Kidney epithelial cell (primary cell): ENCODE measurements at regions not wholly inside any gene's neighbourhood (a gene's known extent, or its start where the extent isn't known, plus 50 kb on each side); places are given as distances from the start of the nearest gene placed in this dataset.

Experiments used
- DNase-seq: peaks from one replicate; pipeline ENCODE4 v3.0.0-alpha.2; 2010; ENCODE audit warnings: low read depth
- H3K27me3 ChIP-seq: 2 replicates; pipeline ENCODE4 v1.6.0; 2011; ENCODE audit warnings: low read length; ENCODE audit not compliant: control insufficient read depth, insufficient read depth
- H3K36me3 ChIP-seq: 2 replicates; pipeline ENCODE4 v1.5.1; 2011; ENCODE audit warnings: low read length; ENCODE audit not compliant: control insufficient read depth, insufficient read depth
- H3K4me3 ChIP-seq: 2 replicates; pipeline ENCODE4 v1.5.1; 2011; ENCODE audit warnings: low read depth, mild to moderate bottlenecking, control low read depth, low read length
- CTCF ChIP-seq: IDR thresholded peaks from 2 replicates; pipeline ENCODE4 v1.5.1; 2011; ENCODE audit warnings: mild to moderate bottlenecking, moderate library complexity, low read length, control low read depth, inconsistent platforms; ENCODE audit not compliant: insufficient read depth, poor library complexity, severe bottlenecking

- DNase-seq = no peak
Observed at GRCh38 chr2:20565623-20566236, 85.2 kb downstream of the HS1BP3 start.

GRCh38 chr2:20566331-20566730 lies 84.6 kb downstream of the HS1BP3 start:
- Histone ChIP-seq H3K36me3 (no peaks in the 10 kb centered on the region), H3K4me3 (no peak overlapping the region), H3K27me3 (no peaks in the 10 kb centered on the region)
- TF ChIP-seq CTCF = no peak
- DNase-seq = no peak

More at GRCh38 chr2:20565623-20566236, 85.2 kb downstream of the HS1BP3 start:
- H3K36me3 ChIP-seq = no peaks in the 10 kb centered on the region
- no peaks in the 10 kb centered on the region for H3K27me3 ChIP-seq
- no peak overlapping the region for H3K4me3 ChIP-seq
- TF ChIP-seq CTCF = no peak

- DNase-seq = no peak
- Histone ChIP-seq H3K4me3 (no peak overlapping the region), H3K27me3 (no peaks in the 10 kb centered on the region), H3K36me3 (no peaks in the 10 kb centered on the region)
- no peak for TF ChIP-seq CTCF
Observed at GRCh38 chr2:20567159-20567925, 83.6 kb downstream of the HS1BP3 start.
